Activated CD8-positive, alpha-beta T cell treated with anti-CD3 and anti-CD28 coated beads for 36 hours (primary cell): ENCODE measurements at regions not wholly inside any gene's neighbourhood (a gene's known extent, or its start where the extent isn't known, plus 50 kb on each side); places are given as distances from the start of the nearest gene placed in this dataset.
A peak's percentile ranks its signal among the peaks of the same experiment; 100 is the strongest.

Experiments
- ATAC-seq: fragments of 200-7000 bp; cut with Tn5 transposase; one replicate; pipeline ENCODE4 v1.10.0; 2021; ENCODE audit warnings: mild to moderate bottlenecking, moderate library complexity
- CTCF ChIA-PET: fragments of 350-600 bp; sonication (Branson Sonifier 250); formaldehyde crosslinking; loops from one replicate; lab custom pipeline; 2021; ENCODE audit warnings: antibody characterized with exemption; lab: Charles Lee
- POLR2A ChIA-PET: fragments of 350-600 bp; sonication (Branson Sonifier 250); formaldehyde crosslinking; loops from one replicate; lab custom pipeline; 2021; ENCODE audit warnings: antibody characterized with exemption; lab: Charles Lee
- DNase-seq: peaks from one replicate; pipeline ENCODE4 v3.0.0-alpha.2; 2020
- H3K27ac Mint-ChIP-seq: one replicate; pipeline ENCODE4 v1.8.0; 2021; ENCODE audit warnings: mild to moderate bottlenecking, mixed read lengths
- H3K27me3 Mint-ChIP-seq: one replicate; pipeline ENCODE4 v1.8.0; 2021; ENCODE audit warnings: mixed read lengths
- H3K36me3 Mint-ChIP-seq: one replicate; pipeline ENCODE4 v1.8.0; 2021; ENCODE audit warnings: low read depth, mixed read lengths
- H3K4me1 Mint-ChIP-seq: one replicate; pipeline ENCODE4 v1.8.0; 2021; ENCODE audit warnings: low read depth, mixed read lengths
- H3K4me3 Mint-ChIP-seq: one replicate; pipeline ENCODE4 v1.8.0; 2021; ENCODE audit warnings: mild to moderate bottlenecking, moderate library complexity, mixed read lengths
- H3K9me3 Mint-ChIP-seq: one replicate; pipeline ENCODE4 v1.8.0; 2021; ENCODE audit warnings: mixed read lengths
- intact Hi-C: fragments of 100-400 bp; cut with micrococcal nuclease; formaldehyde crosslinking; loops from one replicate; pipeline ENCODE4 v1.10.0; 2022
- TF ChIP-seq, protein P1 (sequence below): fragments of 200-600 bp; IDR thresholded peaks from one replicate; pipeline ENCODE4 v1.8.0; 2022; ENCODE audit warnings: antibody characterized with exemption, mild to moderate bottlenecking

DNA sequence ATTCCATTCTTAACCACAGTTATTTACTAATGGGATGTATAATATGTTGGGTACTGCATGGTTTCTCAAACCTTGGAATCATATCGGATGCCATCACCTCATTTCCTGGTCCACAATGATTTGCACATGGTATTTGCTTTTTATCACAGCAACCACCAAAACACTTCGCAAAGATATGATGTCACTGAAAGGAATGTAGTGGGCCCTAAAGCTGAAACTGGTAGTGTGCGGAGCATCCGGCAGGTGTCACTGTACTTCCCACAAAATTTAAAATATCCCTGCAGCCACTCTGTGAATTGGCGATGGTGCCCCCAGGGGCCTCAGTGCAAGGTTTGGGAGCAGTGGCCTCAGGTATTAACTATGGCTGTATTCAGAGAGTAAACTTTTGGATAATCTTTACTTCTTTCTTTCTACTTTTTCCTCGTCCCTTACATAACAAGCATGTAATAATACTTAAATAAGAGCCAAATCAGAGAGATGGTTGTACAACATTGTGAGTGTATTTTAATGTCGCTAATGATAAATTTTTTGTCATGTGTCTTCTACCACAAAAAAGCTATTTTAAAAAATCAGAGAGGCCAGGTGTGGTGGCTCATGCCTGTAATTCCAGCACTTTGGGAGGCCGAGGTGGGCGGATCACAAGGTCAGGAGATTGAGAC lies 66.2 kb downstream of the FAM241B start:
- H3K27ac Mint-ChIP-seq = no peak overlapping the region
- H3K4me3 Mint-ChIP-seq = no peak overlapping the region
- peaks cover 2% of the 10 kb centered on the region for H3K9me3 Mint-ChIP-seq
- no peaks in the 10 kb centered on the region for H3K36me3 Mint-ChIP-seq
- peaks cover 18% of the 10 kb centered on the region for H3K27me3 Mint-ChIP-seq
- DNase-seq = peak; percentile 45
- ATAC-seq = peak; percentile 58
- CTCF ChIA-PET = interaction anchor here (0.5 to 3.7 kb wide), 8 partner anchors 9 to 218 kb away, joined by 3 to 19 read pairs (median 4); no protein-coding TSS in a partner anchor
- intact Hi-C loops = no loop called here
- POLR2A ChIA-PET = no interaction called here
- TF ChIP-seq, protein P1, sequence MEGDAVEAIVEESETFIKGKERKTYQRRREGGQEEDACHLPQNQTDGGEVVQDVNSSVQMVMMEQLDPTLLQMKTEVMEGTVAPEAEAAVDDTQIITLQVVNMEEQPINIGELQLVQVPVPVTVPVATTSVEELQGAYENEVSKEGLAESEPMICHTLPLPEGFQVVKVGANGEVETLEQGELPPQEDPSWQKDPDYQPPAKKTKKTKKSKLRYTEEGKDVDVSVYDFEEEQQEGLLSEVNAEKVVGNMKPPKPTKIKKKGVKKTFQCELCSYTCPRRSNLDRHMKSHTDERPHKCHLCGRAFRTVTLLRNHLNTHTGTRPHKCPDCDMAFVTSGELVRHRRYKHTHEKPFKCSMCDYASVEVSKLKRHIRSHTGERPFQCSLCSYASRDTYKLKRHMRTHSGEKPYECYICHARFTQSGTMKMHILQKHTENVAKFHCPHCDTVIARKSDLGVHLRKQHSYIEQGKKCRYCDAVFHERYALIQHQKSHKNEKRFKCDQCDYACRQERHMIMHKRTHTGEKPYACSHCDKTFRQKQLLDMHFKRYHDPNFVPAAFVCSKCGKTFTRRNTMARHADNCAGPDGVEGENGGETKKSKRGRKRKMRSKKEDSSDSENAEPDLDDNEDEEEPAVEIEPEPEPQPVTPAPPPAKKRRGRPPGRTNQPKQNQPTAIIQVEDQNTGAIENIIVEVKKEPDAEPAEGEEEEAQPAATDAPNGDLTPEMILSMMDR = peak; percentile 33
- no peaks in the 10 kb centered on the region for H3K4me1 Mint-ChIP-seq

DNA sequence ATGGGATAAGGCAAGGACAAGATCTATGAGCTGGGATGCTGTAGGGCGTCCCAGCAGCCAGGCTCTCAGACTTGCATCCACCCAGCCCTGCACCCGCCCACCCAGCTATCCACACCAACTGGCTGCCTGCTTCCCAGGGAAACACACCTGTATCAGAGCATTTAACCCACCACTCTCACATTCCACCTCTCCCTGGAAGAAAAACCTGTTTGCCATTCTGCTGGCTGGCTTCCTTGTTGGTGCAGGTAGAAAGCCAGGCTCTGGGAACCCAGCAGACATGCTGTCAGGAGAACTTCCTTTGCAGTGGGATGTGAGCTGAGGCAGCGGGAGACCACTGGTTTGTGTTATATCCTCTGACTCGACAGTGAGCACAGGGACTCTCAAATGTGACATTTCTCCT lies 67.0 kb downstream of the FAM241B start:
- ChIA-PET POLR2A (no interaction called here), CTCF (interaction anchor here (1.0 to 3.7 kb wide), 3 partner anchors 9 to 217 kb away, joined by 3 to 19 read pairs (median 5); no protein-coding TSS in a partner anchor)
- no peaks in the 10 kb centered on the region for H3K36me3 Mint-ChIP-seq
- H3K27ac Mint-ChIP-seq = no peak overlapping the region
- TF ChIP-seq, protein P1 = no peak
- intact Hi-C loops = no loop called here
- H3K9me3 Mint-ChIP-seq = peaks cover 2% of the 10 kb centered on the region
- no peak for DNase-seq
- no peaks in the 10 kb centered on the region for H3K4me1 Mint-ChIP-seq
- ATAC-seq = no peak
- H3K27me3 Mint-ChIP-seq = peaks cover 23% of the 10 kb centered on the region
- H3K4me3 Mint-ChIP-seq = no peak overlapping the region

DNA sequence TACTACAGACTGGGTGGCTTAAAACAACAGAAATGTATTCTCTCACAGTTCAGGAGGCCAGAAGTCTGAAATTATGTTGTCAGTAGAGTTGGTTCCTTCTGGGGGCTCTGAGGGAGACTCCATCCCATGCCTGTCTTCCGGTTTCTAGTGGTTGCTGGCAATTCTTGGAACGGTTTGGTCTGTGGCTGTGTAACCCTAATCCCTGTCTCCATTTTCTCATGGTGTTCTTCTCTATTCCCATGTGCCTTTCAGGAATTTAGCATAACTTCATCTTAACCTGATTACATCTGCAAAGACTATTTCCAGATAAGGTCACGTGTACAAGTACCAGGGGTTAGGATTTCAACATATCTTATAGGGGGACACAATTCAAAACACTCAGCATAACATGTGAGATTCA lies 73.2 kb downstream of the FAM241B start:
- TF ChIP-seq, protein P1 = no peak
- H3K27me3 Mint-ChIP-seq = peaks cover 41% of the 10 kb centered on the region
- intact Hi-C loops = no loop called here
- no peaks in the 10 kb centered on the region for H3K36me3 Mint-ChIP-seq
- no peak overlapping the region for H3K4me3 Mint-ChIP-seq
- DNase-seq (no peak), ATAC-seq (no peak)
- H3K4me1 Mint-ChIP-seq = peaks cover 6% of the 10 kb centered on the region
- ChIA-PET POLR2A (no interaction called here), CTCF (no interaction called here)
- H3K27ac Mint-ChIP-seq = no peak overlapping the region
- H3K9me3 Mint-ChIP-seq = peaks cover 8% of the 10 kb centered on the region

DNA sequence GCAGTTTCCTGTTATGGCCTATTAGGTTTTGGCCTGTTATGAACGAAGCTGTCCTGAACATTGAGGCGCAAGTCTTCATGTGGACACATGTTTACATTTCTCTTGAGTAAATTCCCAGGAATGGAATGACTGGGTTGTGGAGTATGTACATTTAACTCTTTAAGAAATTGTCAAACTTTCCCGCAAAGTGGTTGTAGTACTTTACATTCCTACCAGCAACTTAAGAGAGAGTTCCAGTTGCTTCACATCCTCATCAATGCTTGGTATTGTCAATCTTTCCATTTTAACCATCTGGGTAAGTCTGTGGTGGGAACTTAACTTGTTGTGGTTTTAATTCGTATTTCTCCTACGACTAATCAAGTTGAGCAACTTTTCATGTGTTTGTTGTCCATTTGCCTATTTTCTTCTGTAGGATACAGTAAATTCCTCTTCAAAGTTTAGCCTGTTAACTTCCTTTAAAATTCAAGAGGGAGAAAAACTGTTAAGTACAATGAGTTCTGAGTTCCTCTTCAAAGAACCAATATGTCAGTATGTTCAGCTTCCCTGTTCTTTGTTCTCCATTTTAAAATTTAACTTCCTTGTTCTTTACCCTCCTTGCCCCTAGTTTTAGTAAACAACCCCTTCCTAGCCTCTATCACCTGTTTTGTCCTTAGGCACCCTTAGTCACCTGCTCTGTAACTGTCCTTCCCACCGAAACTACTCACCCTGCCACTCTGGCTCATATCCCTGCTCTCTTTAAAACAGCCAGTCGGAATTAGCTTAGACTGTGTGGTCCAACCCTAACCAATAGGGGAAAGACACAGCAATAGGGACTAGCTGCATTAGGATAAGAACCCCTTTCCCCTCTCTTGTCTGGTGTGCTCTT lies 74.0 kb downstream of the FAM241B start:
- intact Hi-C loops = no loop called here
- POLR2A ChIA-PET = no interaction called here
- TF ChIP-seq, protein P1 = no peak
- H3K36me3 Mint-ChIP-seq = no peaks in the 10 kb centered on the region
- peaks cover 44% of the 10 kb centered on the region for H3K27me3 Mint-ChIP-seq
- peaks cover 6% of the 10 kb centered on the region for H3K9me3 Mint-ChIP-seq
- CTCF ChIA-PET = no interaction called here
- peaks cover 6% of the 10 kb centered on the region for H3K4me1 Mint-ChIP-seq
- DNase-seq (no peak), ATAC-seq (no peak)
- no peak overlapping the region for H3K27ac Mint-ChIP-seq
- no peak overlapping the region for H3K4me3 Mint-ChIP-seq
